CMK (cell line): ENCODE measurements at regions not wholly inside any gene's neighbourhood (a gene's known extent, or its start where the extent isn't known, plus 50 kb on each side); places are given as distances from the start of the nearest gene placed in this dataset.
A peak's percentile ranks its signal among the peaks of the same experiment; 100 is the strongest.

ENCODE experiments used
- DNase-seq: peaks from one replicate; pipeline ENCODE4 v3.0.0-alpha.2; 2010; ENCODE audit warnings: low read depth

- no peak for DNase-seq
These were observed 590.0 kb downstream of the BCOR start for GRCh38 chrX:39507617-39508299.

GRCh38 chrX:39508300-39508692, 589.5 kb downstream of the BCOR start:
- DNase-seq: no peak

- no peak for DNase-seq
These were observed 588.6 kb downstream of the BCOR start for GRCh38 chrX:39509157-39509556.

- DNase-seq: no peak
These were observed 583.9 kb downstream of the BCOR start for GRCh38 chrX:39513836-39514235.

GRCh38 chrX:39514801-39515200, 583.0 kb downstream of the BCOR start:
- no peak for DNase-seq

- DNase-seq: no peak
These were observed 581.3 kb downstream of the BCOR start for GRCh38 chrX:39516427-39516841.

- no peak for DNase-seq
These were observed 579.2 kb downstream of the BCOR start for GRCh38 chrX:39518476-39519029.

GRCh38 chrX:39519030-39519488, 578.7 kb downstream of the BCOR start:
- DNase-seq: no peak

- DNase-seq: no peak
These were observed 578.0 kb downstream of the BCOR start for GRCh38 chrX:39519566-39520301.

GRCh38 chrX:39525758-39526157, 572.0 kb downstream of the BCOR start:
- DNase-seq: no peak

- DNase-seq: no peak
These were observed 570.7 kb downstream of the BCOR start for GRCh38 chrX:39527025-39527424.

GRCh38 chrX:39528161-39528916, 569.4 kb downstream of the BCOR start:
- DNase-seq: no peak

GRCh38 chrX:39532761-39533160, 565.0 kb downstream of the BCOR start:
- no peak for DNase-seq

GRCh38 chrX:39534949-39535348, 562.8 kb downstream of the BCOR start:
- DNase-seq: no peak

GRCh38 chrX:39536211-39536610, 561.5 kb downstream of the BCOR start:
- no peak for DNase-seq

- no peak for DNase-seq
These were observed 555.9 kb downstream of the BCOR start for GRCh38 chrX:39541881-39542280.

GRCh38 chrX:39542316-39542715, 555.4 kb downstream of the BCOR start:
- no peak for DNase-seq

GRCh38 chrX:39550795-39551361, 546.9 kb downstream of the BCOR start:
- DNase-seq: peak; percentile 42

- peak; percentile 7 for DNase-seq
These were observed 546.0 kb downstream of the BCOR start for GRCh38 chrX:39551762-39552161.

- no peak for DNase-seq
These were observed 542.3 kb downstream of the BCOR start for GRCh38 chrX:39555431-39555830.

- no peak for DNase-seq
These were observed 541.7 kb downstream of the BCOR start for GRCh38 chrX:39556056-39556455.

- DNase-seq: no peak
These were observed 538.5 kb downstream of the BCOR start for GRCh38 chrX:39559229-39559628.
